HepG2 (cell line): ENCODE measurements at regions not wholly inside any gene's neighbourhood (a gene's known extent, or its start where the extent isn't known, plus 50 kb on each side); places are given as distances from the start of the nearest gene placed in this dataset.

Experiments used
- AGO2 ChIP-seq: fragments of 200-400 bp; formaldehyde crosslinking; optimal IDR thresholded peaks from 2 replicates; pipeline ENCODE3; 2017; ENCODE audit warnings: mild to moderate bottlenecking, low read depth, low read length, moderate library complexity
- CC2D1A ChIP-seq: sonication (generic); formaldehyde crosslinking; IDR thresholded peaks from 2 replicates; pipeline ENCODE4 v1.8.1; 2023; ENCODE audit warnings: mild to moderate bottlenecking, missing genetic modification reagents
- CCAR2 ChIP-seq: fragments of 200-400 bp; formaldehyde crosslinking; optimal IDR thresholded peaks from 2 replicates; pipeline ENCODE3; 2018; ENCODE audit warnings: low read depth, mild to moderate bottlenecking, low read length, moderate library complexity
- GTF2F1 ChIP-seq: fragments of 150-350 bp; IDR thresholded peaks from 2 replicates; pipeline ENCODE4 v1.6.1; 2014; ENCODE audit warnings: low read length
- HOXA9 ChIP-seq: sonication (generic); formaldehyde crosslinking; IDR thresholded peaks from 2 replicates; pipeline ENCODE4 v1.8.1; 2022; ENCODE audit warnings: missing genetic modification reagents, mild to moderate bottlenecking, moderate library complexity, borderline replicate concordance
- MATR3 ChIP-seq: sonication (generic); formaldehyde crosslinking; IDR thresholded peaks from 2 replicates; pipeline ENCODE4 v1.4.0; 2020; ENCODE audit warnings: missing genetic modification reagents
- MZF1 ChIP-seq: sonication (generic); formaldehyde crosslinking; IDR thresholded peaks from 2 replicates; pipeline ENCODE4 v1.8.1; 2023; ENCODE audit warnings: mild to moderate bottlenecking, missing genetic modification reagents, borderline replicate concordance
- NR3C1 ChIP-seq: sonication (generic); formaldehyde crosslinking; IDR thresholded peaks from 2 replicates; pipeline ENCODE4 v1.4.0; 2020; ENCODE audit warnings: missing genetic modification reagents
- PHF5A ChIP-seq: IDR thresholded peaks from one replicate; pipeline ENCODE4 v1.6.1; 2018; ENCODE audit warnings: low read depth, missing genetic modification reagents; ENCODE audit not compliant: unreplicated experiment
- PHF8 ChIP-seq: sonication (generic); formaldehyde crosslinking; IDR thresholded peaks from 2 replicates; pipeline ENCODE4 v1.5.0; 2020; ENCODE audit warnings: missing genetic modification reagents
- POLR2A ChIP-seq, 2 experiments: IDR thresholded peaks; 2 replicates each; pipeline ENCODE4 v1.6.1; 2011; ENCODE audit warnings: low read depth in 2 of 2, low read length in 2 of 2, mild to moderate bottlenecking in 1 of 2, moderate library complexity in 1 of 2; ENCODE audit not compliant: insufficient read depth in 1 of 2
- SIX1 ChIP-seq: sonication (generic); formaldehyde crosslinking; IDR thresholded peaks from 2 replicates; pipeline ENCODE4 v1.4.0; 2020; ENCODE audit warnings: missing genetic modification reagents, borderline replicate concordance
- ZBTB8A ChIP-seq: sonication (generic); formaldehyde crosslinking; IDR thresholded peaks from 2 replicates; pipeline ENCODE4 v1.4.0; 2020; ENCODE audit warnings: mild to moderate bottlenecking, low read depth, missing genetic modification reagents, borderline replicate concordance
- ZNF224 ChIP-seq: sonication (generic); formaldehyde crosslinking; IDR thresholded peaks from 2 replicates; pipeline ENCODE4 v1.5.0; 2020; ENCODE audit warnings: mild to moderate bottlenecking, missing genetic modification reagents
- ZNF251 ChIP-seq: sonication (generic); formaldehyde crosslinking; IDR thresholded peaks from 2 replicates; pipeline ENCODE4 v1.9.0; 2021; ENCODE audit warnings: mild to moderate bottlenecking, missing genetic modification reagents
- ZNF256 ChIP-seq: sonication (generic); formaldehyde crosslinking; conservative IDR thresholded peaks from 2 replicates; pipeline ENCODE4 v1.4.0; 2020; ENCODE audit warnings: missing genetic modification reagents
- ZNF260 ChIP-seq: sonication (generic); formaldehyde crosslinking; IDR thresholded peaks from 2 replicates; pipeline ENCODE4 v1.4.0; 2020; ENCODE audit warnings: missing genetic modification reagents, low read depth, mild to moderate bottlenecking, borderline replicate concordance
- TF ChIP-seq, protein P1 (sequence below): sonication (generic); formaldehyde crosslinking; IDR thresholded peaks from 2 replicates; pipeline ENCODE4 v1.9.0; 2022; ENCODE audit warnings: low read depth, missing genetic modification reagents
- TF ChIP-seq, protein P2 (sequence below): sonication (generic); formaldehyde crosslinking; conservative IDR thresholded peaks from 2 replicates; pipeline ENCODE4 v1.4.0; 2020; ENCODE audit warnings: missing genetic modification reagents
- TF ChIP-seq, protein P3 (sequence below): IDR thresholded peaks from 2 replicates; pipeline ENCODE4 v1.6.1; 2018; ENCODE audit warnings: missing genetic modification reagents, mild to moderate bottlenecking, missing compliant biosample characterization
- TF ChIP-seq, protein P4 (sequence below): sonication (generic); formaldehyde crosslinking; conservative IDR thresholded peaks from 2 replicates; pipeline ENCODE4 v1.8.0; 2022; ENCODE audit warnings: missing genetic modification reagents
- TF ChIP-seq, protein P5 (sequence below): sonication (generic); formaldehyde crosslinking; IDR thresholded peaks from 2 replicates; pipeline ENCODE4 v1.4.0; 2020; ENCODE audit warnings: low read depth, mild to moderate bottlenecking, missing genetic modification reagents

DNA sequence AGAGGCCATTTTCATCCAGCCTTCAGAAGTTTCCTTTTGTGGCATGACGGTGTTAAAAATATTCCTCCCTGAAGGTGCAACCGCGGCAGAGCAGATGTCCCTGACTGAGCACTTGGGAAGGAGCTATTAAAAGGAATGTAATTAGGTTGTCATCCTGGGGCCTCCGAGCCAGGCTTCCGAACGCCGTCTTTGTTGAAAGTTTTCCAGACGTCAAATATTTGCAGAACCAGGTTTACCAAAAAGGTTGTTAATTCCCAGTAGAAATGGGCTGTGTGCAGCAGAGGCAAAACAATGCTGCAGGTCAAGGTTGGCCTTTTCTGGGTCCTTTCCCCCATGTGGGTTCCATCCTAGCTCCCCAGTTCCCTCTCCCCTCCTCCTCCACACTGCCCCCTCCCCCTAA is 88.8 kb upstream of the CALM2 start (continued):
- TF ChIP-seq, protein P1, sequence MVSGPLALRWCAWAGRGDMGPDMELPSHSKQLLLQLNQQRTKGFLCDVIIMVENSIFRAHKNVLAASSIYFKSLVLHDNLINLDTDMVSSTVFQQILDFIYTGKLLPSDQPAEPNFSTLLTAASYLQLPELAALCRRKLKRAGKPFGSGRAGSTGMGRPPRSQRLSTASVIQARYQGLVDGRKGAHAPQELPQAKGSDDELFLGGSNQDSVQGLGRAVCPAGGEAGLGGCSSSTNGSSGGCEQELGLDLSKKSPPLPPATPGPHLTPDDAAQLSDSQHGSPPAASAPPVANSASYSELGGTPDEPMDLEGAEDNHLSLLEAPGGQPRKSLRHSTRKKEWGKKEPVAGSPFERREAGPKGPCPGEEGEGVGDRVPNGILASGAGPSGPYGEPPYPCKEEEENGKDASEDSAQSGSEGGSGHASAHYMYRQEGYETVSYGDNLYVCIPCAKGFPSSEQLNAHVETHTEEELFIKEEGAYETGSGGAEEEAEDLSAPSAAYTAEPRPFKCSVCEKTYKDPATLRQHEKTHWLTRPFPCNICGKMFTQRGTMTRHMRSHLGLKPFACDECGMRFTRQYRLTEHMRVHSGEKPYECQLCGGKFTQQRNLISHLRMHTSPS (CRISPR knock-in tag): no peak
- TF ChIP-seq CCAR2 (peak; percentile 33), CC2D1A (CRISPR knock-in tag) (no peak), ZNF256 (CRISPR knock-in tag) (no peak), NR3C1 (CRISPR knock-in tag) (no peak), ZNF260 (CRISPR knock-in tag) (no peak), MATR3 (CRISPR knock-in tag) (no peak), AGO2 (no peak), PHF8 (CRISPR knock-in tag) (no peak), MZF1 (CRISPR knock-in tag) (no peak), ZNF224 (CRISPR knock-in tag) (no peak), HOXA9 (no peak), ZNF251 (CRISPR knock-in tag) (no peak), GTF2F1 (no peak), ZBTB8A (CRISPR knock-in tag) (no peak), SIX1 (CRISPR knock-in tag) (no peak), PHF5A (CRISPR knock-in tag) (no peak), POLR2A (IDR thresholded peaks at IDR 0.05; ENCODE audit: insufficient read depth in 1 of 2, low read depth in 2 of 2, low read length in 2 of 2) (no peak)
- TF ChIP-seq, protein P2, sequence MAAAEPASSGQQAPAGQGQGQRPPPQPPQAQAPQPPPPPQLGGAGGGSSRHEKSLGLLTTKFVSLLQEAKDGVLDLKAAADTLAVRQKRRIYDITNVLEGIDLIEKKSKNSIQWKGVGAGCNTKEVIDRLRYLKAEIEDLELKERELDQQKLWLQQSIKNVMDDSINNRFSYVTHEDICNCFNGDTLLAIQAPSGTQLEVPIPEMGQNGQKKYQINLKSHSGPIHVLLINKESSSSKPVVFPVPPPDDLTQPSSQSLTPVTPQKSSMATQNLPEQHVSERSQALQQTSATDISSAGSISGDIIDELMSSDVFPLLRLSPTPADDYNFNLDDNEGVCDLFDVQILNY (CRISPR knock-in tag): no peak
- TF ChIP-seq, protein P3, sequence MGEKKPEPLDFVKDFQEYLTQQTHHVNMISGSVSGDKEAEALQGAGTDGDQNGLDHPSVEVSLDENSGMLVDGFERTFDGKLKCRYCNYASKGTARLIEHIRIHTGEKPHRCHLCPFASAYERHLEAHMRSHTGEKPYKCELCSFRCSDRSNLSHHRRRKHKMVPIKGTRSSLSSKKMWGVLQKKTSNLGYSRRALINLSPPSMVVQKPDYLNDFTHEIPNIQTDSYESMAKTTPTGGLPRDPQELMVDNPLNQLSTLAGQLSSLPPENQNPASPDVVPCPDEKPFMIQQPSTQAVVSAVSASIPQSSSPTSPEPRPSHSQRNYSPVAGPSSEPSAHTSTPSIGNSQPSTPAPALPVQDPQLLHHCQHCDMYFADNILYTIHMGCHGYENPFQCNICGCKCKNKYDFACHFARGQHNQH (CRISPR knock-in tag): peak; percentile 58; the same call in 1 of the 2 replicates
- TF ChIP-seq, protein P4, sequence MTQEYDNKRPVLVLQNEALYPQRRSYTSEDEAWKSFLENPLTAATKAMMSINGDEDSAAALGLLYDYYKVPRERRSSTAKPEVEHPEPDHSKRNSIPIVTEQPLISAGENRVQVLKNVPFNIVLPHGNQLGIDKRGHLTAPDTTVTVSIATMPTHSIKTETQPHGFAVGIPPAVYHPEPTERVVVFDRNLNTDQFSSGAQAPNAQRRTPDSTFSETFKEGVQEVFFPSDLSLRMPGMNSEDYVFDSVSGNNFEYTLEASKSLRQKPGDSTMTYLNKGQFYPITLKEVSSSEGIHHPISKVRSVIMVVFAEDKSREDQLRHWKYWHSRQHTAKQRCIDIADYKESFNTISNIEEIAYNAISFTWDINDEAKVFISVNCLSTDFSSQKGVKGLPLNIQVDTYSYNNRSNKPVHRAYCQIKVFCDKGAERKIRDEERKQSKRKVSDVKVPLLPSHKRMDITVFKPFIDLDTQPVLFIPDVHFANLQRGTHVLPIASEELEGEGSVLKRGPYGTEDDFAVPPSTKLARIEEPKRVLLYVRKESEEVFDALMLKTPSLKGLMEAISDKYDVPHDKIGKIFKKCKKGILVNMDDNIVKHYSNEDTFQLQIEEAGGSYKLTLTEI (CRISPR knock-in tag): no peak
- TF ChIP-seq, protein P5, sequence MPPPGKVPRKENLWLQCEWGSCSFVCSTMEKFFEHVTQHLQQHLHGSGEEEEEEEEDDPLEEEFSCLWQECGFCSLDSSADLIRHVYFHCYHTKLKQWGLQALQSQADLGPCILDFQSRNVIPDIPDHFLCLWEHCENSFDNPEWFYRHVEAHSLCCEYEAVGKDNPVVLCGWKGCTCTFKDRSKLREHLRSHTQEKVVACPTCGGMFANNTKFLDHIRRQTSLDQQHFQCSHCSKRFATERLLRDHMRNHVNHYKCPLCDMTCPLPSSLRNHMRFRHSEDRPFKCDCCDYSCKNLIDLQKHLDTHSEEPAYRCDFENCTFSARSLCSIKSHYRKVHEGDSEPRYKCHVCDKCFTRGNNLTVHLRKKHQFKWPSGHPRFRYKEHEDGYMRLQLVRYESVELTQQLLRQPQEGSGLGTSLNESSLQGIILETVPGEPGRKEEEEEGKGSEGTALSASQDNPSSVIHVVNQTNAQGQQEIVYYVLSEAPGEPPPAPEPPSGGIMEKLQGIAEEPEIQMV (CRISPR knock-in tag): no peak
